ENCODE measurements at regions not wholly inside any gene's neighbourhood (a gene's known extent, or its start where the extent isn't known, plus 50 kb on each side); places are given as distances from the start of the nearest gene placed in this dataset.
"Not testable (repeated sequence)": the region's sequence is repeated elsewhere in the genome, so short reads cannot be mapped to it uniquely, and the experiment has no call there.

- no peak for DNase-seq (ENCODE audit: low read depth in 2 of 2)
Observed at GRCh38 chr13:39893808-39894207, 238.3 kb downstream of the COG6 start.

GRCh38 chr13:39894586-39894985, 239.1 kb downstream of the COG6 start:
- no peak for DNase-seq (ENCODE audit: low read depth in 2 of 2)

GRCh38 chr13:39895254-39895653, 239.8 kb downstream of the COG6 start:
- no peak for DNase-seq (ENCODE audit: low read depth in 2 of 2)

- no peak for DNase-seq (ENCODE audit: low read depth in 2 of 2)
Observed at GRCh38 chr13:39897636-39898035, 242.2 kb downstream of the COG6 start.

DNA sequence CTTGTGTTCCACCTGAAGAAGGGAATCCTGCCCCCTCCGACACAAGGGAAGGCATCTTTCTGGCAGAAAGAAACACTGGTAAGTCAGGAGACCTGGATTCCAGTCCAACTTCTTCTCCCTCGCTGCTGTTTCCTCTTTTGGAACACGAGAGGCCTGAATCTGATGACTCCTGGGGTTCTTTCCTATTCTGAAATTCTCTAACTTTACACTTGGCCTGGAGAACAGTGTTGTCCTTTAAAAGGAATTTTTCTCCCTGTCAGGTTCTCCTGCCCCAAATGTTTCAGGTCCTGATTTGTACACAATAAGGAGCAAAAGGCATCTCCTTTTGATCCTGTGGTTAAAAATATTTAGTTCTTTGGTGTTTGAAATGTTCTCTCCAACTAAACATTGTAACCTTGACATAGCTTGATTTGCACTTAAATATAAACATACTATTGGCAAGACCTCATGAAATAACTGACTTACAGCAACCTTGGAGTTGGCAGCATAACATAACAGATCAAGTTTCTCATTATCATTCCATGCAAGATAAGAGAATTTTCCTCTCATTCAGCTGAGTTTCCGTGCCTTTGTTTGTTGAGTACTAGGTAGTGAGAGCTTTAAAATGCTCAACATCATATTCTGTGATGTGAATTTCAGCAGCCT, 244.8 kb downstream of the COG6 start:
- DNase-seq (ENCODE audit: low read depth in 2 of 2), result no peak

- no peak for DNase-seq (ENCODE audit: low read depth in 2 of 2)
Observed at GRCh38 chr13:39904959-39905358, 249.5 kb downstream of the COG6 start.

DNA sequence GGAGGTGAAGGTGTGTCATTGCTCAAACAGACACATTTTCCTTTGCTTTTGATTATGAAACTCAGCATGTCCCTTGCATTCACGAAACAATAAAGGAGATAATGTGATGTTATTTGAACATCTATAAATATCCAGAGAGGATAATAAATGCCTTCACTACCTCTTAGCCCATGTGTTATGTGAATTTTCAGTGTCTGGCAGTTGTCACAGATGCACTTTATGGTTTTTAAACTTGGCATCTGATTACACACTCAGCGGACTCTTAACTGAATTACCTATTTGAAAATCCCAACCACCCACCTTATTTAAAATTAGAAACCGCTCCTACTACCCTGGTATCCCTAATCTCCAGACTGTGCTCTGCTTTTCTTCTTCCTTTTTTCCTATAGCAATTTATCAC, 254.2 kb downstream of the COG6 start:
- DNase-seq (ENCODE audit: low read depth in 2 of 2), result no peak

DNA sequence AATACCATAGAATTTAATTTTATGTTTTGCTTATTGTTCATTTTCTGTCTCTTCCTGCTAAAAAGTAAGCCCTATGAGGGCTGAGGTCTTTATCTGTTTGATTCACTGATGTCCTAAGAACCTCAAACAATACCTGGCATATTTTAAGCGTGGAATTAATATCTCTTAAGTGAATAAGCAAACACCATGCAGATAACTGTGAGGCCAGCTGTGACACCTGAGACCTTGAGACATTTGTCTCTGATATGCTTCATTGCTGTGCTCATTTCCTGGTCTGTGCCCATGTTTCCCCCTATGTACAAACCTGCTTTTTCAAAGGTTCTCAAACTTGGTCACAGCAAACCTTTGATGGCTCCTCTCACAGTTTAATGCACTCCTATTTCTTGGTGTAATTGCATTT, 254.6 kb downstream of the COG6 start:
- DNase-seq (ENCODE audit: low read depth in 2 of 2), result no peak

DNA sequence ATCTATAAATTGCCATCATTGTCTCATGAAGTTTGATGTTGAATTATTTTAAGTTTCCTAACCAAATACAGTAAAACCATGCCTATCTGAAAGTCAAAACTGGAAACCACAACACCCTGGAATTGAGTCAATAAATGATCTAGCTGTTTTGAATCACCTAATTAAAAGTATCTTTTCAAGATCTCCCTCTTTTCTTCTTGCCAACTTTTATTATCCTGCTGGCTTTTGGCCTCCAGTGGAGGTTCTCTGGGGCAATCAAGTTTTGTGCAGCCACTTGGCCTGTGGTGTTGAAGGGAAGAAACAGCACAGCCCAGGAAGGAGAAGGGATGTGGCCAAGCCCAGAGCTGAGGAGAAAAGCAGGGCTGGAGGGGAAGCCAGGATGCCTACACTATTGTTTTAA, 255.4 kb downstream of the COG6 start:
- no peak for DNase-seq (ENCODE audit: low read depth in 2 of 2)

GRCh38 chr13:39913339-39913738, 257.9 kb downstream of the COG6 start:
- no peak for DNase-seq (ENCODE audit: low read depth in 2 of 2)

DNA sequence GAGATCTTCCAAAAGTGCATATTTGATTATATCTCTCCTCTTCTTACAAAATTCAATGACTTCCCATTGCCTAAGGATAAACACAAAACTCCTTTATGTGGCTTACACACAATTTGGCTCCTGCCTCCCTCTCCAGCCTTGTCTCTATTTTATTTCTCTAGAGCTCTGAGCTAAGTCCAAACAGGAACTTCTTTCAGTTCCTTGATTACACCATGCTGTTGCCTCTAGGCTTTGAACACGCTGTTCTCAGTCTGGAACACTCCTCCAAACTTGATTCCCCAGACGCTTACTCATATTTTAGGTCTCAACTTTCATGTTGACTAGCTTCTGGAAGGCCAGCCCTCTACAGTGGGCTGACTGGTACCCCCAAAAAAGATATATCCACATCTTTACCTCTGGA, 258.5 kb downstream of the COG6 start:
- no peak for DNase-seq (ENCODE audit: low read depth in 2 of 2)

GRCh38 chr13:39915418-39915817, 260.0 kb downstream of the COG6 start:
- DNase-seq (ENCODE audit: low read depth in 2 of 2), result no peak

DNA sequence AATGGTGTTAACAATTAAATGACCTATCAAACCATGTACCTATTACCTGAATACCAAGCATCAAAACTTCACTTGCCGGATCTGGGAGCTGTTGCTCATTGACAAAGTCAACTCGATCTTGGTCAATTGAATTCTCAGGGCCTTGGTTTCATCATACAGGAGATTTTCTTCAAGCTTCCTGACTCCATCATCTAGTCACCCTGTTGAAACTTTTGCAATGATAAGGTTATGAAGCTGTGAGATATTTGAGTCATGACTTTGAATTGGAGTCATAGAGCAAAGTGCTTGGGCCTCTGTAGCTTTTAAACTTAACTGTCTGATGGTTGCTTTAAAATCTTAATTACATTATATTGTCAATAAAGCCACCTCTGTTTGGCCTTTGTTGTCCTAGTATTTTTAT, 260.9 kb downstream of the COG6 start:
- no peak for DNase-seq (ENCODE audit: low read depth in 2 of 2)

GRCh38 chr13:39918620-39919236, 263.3 kb downstream of the COG6 start:
- no peak for DNase-seq (ENCODE audit: low read depth in 2 of 2)

GRCh38 chr13:39920613-39921012, 265.2 kb downstream of the COG6 start:
- DNase-seq (ENCODE audit: low read depth in 2 of 2), result no peak

- no peak for DNase-seq (ENCODE audit: low read depth in 2 of 2)
Observed at GRCh38 chr13:39926345-39926744, 270.9 kb downstream of the COG6 start.

DNA sequence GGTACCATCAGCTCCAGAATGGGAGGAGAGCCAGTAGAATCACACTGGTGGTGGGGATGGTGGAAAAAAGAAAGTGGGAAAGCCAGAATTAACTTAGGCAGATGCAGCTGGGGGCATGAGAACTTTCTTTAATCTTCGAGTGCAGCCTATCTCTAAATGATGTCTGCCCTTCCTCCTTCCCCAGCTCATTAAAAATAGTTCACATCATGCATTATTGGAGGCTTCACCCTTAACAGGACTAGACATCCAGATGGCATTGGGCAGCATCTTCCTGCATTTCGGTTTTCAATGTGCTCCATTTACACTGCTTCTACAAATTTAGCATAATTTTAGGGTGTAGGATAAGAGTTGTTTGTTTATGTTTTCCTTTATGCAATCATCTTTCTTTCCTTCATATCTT, 272.8 kb downstream of the COG6 start:
- no peak for DNase-seq (ENCODE audit: low read depth in 2 of 2)

DNA sequence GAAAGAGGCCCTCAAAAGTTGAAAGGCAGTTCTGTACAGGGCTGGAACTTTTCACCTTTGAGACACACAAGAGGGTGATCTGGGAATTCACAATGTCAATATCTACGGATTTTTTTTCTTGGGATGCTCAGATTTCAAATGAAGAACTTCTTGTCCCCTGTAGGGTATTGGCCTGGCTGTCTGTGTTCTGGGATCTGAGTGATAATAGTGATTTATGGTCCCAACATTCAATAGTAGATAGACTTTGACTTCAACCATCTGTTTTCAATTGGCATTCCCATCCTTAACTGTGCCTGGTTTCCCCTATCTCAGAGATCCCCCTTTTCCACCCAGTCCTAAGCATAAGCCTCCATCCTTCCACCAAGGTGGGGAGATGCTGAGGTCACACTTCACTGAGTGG, 274.1 kb downstream of the COG6 start:
- DNase-seq (ENCODE audit: low read depth in 2 of 2), result no peak

DNA sequence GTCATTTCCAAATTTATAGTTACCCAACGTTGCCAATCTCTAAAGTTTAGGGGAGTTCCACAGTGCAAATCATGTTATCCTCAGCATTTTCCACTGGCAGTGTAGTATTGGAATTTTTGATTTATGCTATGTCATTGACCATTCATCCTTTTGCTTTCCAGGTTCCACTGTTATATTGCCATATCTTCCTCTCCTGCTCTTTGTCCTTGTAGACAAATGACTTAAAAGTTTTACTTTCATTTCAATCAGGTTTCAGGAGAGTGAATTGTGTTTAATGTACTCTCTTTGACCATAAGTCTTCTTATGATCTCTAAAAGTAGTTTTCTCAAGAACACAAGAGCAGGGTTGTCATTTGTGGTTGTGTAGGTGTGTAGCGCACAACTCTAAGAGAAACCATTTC, 274.6 kb downstream of the COG6 start:
- DNase-seq (ENCODE audit: low read depth in 2 of 2), result no peak

- no peak for DNase-seq (ENCODE audit: low read depth in 2 of 2)
Observed at GRCh38 chr13:39930544-39931444, 275.3 kb downstream of the COG6 start.

DNA sequence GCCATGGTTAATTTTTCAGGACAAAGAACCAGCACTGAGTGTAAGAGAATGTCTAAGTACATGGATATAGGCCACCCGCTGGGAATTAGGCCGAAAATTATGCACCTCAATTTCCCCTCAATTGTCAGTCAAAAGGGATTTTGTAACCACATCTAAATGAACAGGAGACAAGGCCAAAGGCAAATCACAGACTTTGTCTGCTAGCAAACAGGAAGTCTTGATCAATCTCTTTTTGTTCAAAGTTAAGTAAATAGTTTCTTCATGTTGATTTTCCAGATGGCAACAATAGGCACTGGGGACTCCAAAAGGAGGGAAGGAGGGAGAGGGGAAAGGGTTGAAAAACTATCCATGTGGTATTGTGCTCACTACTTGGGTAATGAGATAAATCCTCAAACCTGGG, 276.0 kb downstream of the COG6 start:
- DNase-seq (ENCODE audit: low read depth in 2 of 2), result no peak

DNA sequence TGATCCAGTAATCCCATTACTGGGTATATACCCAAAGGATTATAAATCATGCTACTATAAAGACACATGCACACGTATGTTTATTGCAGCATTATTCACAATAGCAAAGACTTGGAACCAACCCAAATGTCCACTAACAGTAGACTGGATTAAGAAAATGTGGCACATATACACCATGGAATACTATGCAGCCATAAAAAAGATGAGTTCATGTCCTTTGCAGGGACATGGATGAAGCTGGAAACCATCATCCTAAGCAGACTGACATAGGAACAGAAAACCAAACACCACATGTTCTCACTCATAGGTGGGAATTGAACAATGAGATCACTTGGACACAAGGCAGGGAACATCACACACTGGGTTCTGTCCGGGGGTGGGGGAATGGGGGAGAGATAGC, 277.1 kb downstream of the COG6 start:
- not testable (repeated sequence) for DNase-seq (ENCODE audit: low read depth in 2 of 2)

DNA sequence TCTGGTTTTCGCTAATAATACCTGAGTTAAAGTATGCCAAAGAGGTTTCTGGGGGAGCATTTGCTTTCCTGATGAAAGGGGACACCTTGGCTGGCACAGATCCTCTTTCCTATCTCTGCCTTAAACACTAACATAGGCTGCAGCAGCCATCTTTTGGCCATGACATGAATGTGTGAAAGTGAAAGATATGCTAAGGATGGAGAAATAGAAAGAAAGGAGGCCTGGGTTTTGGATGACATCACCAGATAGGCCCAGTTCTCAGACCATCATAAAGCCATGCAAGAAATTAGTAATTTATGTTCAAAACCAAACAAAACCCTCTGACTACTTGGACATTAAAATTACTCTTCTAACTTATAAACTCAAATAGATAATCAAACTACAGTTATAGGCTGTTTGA, 279.7 kb downstream of the COG6 start:
- DNase-seq (ENCODE audit: low read depth in 2 of 2), result no peak

Measured in stimulated activated CD8-positive, alpha-beta memory T cell treated with anti-CD3 and anti-CD28 coated beads, Interleukin-7, amount 100 ng/mL, for 4 hours (primary cell).